Esophagus squamous epithelium (tissue), 4 donors: ENCODE measurements at regions not wholly inside any gene's neighbourhood (a gene's known extent, or its start where the extent isn't known, plus 50 kb on each side); places are given as distances from the start of the nearest gene placed in this dataset.

Experiments used
- CTCF ChIP-seq, 6 experiments: fragments of 450-650 bp in 4 of 6; fragments of 200-600 bp in 2 of 6; sonication (generic) in 2 of 6; IDR thresholded peaks; one replicate each; pipeline ENCODE4 v1.5.1; 2016 to 2019; ENCODE audit warnings: antibody characterized with exemption in 6 of 6, mild to moderate bottlenecking in 4 of 6, moderate library complexity in 4 of 6
- POLR2A ChIP-seq, 4 donors: fragments of 450-650 bp; IDR thresholded peaks; one replicate each; pipeline ENCODE4 v1.6.1; 2017; ENCODE audit warnings: antibody characterized with exemption in 4 of 4, mild to moderate bottlenecking in 4 of 4, moderate library complexity in 3 of 4

GRCh38 chr11:21839796-21840195, 353.1 kb upstream of the ANO5 start:
- TF ChIP-seq POLR2A (IDR thresholded peaks at IDR 0.05) (no peak), CTCF (IDR thresholded peaks at IDR 0.05) (no peak)
